ENCODE measurements at regions not wholly inside any gene's neighbourhood (a gene's known extent, or its start where the extent isn't known, plus 50 kb on each side); places are given as distances from the start of the nearest gene placed in this dataset.

DNA sequence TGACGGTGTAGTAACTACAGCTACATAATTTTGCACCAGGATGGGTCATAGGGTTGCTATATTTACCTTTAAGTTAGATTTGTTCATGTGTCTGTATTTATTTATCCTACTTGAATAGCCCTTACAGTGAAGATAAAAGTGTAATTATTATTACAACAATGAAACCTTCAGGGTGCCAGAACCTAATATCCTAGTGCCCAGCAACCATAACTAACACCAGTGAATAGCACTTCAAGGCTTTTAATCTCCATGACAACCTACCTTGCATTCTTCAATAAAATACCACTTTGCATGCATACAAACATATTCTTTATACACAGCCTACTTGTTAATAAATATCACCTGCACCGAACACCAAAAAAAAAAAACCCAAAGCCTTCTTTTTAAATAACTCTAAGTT is 58.7 kb upstream of the G2E3 start:
- peaks cover 0 to 3% of the 10 kb centered on the region in 2 donors for H3K27me3 ChIP-seq
- no peaks in the 10 kb centered on the region for H3K9me3 ChIP-seq
- no peak for TF ChIP-seq POLR2A (IDR thresholded peaks at IDR 0.05)
- WGBS (ENCODE audit: insufficient coverage, low coverage, low lambda C conversion rate, missing lambda C conversion rate): 82% methylated on average over 2 of the region's 2 CpGs
- DNase-seq: no peak
- H3K4me3 ChIP-seq: no peak overlapping the region
- ATAC-seq: no peak
- no peak overlapping the region for H3K27ac ChIP-seq
- no peaks in the 10 kb centered on the region for H3K4me1 ChIP-seq
- H3K36me3 ChIP-seq: no peaks in the 10 kb centered on the region
- intact Hi-C loops (cut with DNase I): no loop called here

DNA sequence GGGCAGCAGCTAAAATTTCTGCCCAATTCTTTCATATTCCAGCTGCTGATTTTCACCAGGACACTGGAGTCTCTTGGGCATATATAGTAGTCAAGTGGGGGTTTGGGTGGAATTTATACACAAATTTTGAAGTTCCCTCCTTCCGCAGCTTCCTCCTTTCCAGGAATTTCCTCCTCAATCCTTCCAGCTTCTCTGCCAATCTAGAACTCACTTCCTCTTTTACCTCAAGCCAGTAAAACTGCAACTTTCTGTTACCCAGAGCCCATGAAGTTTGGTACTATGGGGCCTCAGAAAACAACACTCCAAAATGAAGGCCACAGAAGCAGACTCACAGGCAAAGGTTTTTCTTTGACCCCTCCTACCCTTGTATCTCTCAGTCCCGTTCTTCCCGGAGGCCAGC is 51.7 kb upstream of the G2E3 start:
- peaks cover 0 to 3% of the 10 kb centered on the region in 2 donors for H3K27me3 ChIP-seq
- ATAC-seq (no peak), DNase-seq (no peak)
- no peaks in the 10 kb centered on the region for H3K36me3 ChIP-seq
- no peak for TF ChIP-seq POLR2A (IDR thresholded peaks at IDR 0.05)
- TF ChIP-seq, protein P1, sequence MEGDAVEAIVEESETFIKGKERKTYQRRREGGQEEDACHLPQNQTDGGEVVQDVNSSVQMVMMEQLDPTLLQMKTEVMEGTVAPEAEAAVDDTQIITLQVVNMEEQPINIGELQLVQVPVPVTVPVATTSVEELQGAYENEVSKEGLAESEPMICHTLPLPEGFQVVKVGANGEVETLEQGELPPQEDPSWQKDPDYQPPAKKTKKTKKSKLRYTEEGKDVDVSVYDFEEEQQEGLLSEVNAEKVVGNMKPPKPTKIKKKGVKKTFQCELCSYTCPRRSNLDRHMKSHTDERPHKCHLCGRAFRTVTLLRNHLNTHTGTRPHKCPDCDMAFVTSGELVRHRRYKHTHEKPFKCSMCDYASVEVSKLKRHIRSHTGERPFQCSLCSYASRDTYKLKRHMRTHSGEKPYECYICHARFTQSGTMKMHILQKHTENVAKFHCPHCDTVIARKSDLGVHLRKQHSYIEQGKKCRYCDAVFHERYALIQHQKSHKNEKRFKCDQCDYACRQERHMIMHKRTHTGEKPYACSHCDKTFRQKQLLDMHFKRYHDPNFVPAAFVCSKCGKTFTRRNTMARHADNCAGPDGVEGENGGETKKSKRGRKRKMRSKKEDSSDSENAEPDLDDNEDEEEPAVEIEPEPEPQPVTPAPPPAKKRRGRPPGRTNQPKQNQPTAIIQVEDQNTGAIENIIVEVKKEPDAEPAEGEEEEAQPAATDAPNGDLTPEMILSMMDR (IDR thresholded peaks at IDR 0.05): no peak
- H3K4me1 ChIP-seq: no peaks in the 10 kb centered on the region
- no peak overlapping the region for H3K27ac ChIP-seq
- H3K4me3 ChIP-seq: no peak overlapping the region
- WGBS (ENCODE audit: insufficient coverage, low coverage, low lambda C conversion rate, missing lambda C conversion rate): 66% methylated on average over 3 of the region's 3 CpGs
- intact Hi-C loops (cut with DNase I): no loop called here
- no peaks in the 10 kb centered on the region for H3K9me3 ChIP-seq
